NCI-H510A treated with DMSO at 0.1 percent for 48 hours (cell line): ENCODE measurements at regions not wholly inside any gene's neighbourhood (a gene's known extent, or its start where the extent isn't known, plus 50 kb on each side); places are given as distances from the start of the nearest gene placed in this dataset.

Source experiments
- DNase-seq: peaks from one replicate; lab custom pipeline; 2025; lab: John Stamatoyannopoulos, UW

- no peak for DNase-seq
Measured at GRCh38 chr9:19732441-19732951, 56.3 kb downstream of the SLC24A2 start.

GRCh38 chr9:19728101-19728500 lies 60.7 kb downstream of the SLC24A2 start:
- no peak for DNase-seq

DNA sequence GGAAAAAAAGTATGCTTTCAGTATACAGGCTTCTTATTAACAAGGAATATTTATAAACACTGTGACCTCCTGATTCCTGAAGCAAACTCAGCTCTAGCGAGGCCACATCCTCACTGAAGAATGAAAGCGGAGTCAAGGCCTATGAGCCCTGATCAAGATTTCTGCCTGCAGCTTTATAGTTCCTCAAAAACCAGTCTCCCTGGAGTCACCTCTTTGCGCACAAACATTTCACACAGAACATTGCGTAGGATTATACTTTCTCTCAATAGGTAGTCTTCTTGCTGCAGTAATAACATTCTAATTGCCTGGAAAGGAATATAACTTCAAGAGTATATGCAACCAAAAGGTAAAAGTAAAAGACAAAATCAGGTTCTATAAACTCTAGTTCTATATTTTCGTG lies 62.9 kb downstream of the SLC24A2 start:
- DNase-seq, result no peak

- DNase-seq, result no peak
Measured at GRCh38 chr9:19720377-19720776, 68.5 kb downstream of the SLC24A2 start.

DNA sequence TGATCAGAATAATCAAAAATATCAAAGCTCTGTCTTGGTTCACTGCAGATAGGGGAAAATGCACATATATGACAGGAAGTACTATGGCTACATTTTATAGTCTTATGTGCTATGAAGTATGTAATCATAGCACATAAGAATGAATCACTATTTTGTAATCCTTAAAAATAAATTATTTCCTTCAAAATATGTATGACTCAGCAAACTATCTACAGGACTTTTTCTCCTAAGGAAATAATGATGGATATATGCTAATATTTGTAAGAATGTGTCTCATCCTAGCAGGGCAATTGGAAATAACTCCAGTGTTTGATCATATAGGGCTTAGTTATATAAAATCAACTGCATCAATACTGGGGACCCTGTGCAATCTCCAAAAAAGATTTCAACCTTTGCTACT lies 85.1 kb downstream of the SLC24A2 start:
- no peak for DNase-seq

- no peak for DNase-seq
Measured at GRCh38 chr9:19701991-19702390, 86.8 kb downstream of the SLC24A2 start.

DNA sequence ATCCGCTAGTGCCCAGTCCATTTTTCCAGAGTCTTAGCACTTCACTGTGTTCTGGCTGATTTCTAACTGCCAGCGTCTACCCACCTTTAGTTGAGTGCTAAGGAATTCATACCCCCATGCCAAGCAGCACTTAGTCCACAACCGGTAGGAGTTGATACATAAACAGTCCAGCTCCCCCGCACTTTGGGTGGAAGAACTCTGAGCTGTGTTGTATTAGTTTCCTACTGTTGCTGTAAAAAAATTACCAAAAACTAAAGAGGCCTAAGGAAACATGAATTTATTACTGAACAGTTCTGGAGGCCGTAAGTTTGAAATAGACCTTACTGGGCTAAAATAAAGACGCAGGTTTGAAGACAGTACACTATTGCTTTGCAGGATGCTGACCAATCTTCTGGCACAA lies 87.6 kb downstream of the SLC24A2 start:
- no peak for DNase-seq

DNA sequence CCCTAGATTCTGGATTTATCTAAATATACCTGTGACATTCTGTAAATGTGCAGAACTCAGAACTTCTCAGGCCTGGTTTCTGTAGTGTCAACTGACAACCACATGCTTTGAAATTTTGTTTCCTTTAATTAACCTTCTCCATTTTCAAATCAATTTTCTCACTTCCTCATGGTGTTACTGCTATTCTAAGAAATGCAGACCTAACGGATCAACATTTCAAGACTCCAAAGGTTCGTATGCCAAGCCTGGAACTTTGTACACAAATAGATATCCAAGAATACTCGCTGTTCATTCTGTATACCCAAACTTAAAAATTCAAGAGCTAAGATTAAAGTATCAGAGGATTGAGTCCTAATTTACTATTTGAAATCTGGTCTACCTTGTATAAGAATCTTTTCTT lies 88.1 kb downstream of the SLC24A2 start:
- DNase-seq, result no peak

DNA sequence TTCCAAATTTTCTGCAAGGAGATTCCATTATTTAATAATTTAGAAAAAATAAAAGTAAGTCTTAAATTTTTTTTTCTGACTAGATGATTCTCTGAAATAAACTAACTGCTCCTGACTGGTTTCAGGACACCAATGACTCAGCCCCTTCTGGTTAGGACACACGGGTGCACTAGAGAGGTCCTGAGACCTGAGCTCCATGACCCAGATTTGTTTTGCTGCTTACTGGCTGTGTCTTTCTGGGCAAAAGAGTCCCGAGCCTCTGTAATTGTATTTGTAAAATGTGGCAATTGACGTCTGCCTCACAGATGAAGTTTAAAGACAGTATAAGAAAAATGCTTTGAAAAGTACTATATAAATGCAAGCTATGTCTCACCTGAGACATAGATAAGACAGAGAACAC lies 89.1 kb downstream of the SLC24A2 start:
- DNase-seq, result no peak

- no peak for DNase-seq
Measured at GRCh38 chr9:19698960-19699359, 89.9 kb downstream of the SLC24A2 start.

GRCh38 chr9:19694601-19695000 lies 94.2 kb downstream of the SLC24A2 start:
- no peak for DNase-seq

GRCh38 chr9:19690128-19690527 lies 98.7 kb downstream of the SLC24A2 start:
- DNase-seq, result no peak

- no peak for DNase-seq
Measured at GRCh38 chr9:19689328-19690101, 99.3 kb downstream of the SLC24A2 start.

DNA sequence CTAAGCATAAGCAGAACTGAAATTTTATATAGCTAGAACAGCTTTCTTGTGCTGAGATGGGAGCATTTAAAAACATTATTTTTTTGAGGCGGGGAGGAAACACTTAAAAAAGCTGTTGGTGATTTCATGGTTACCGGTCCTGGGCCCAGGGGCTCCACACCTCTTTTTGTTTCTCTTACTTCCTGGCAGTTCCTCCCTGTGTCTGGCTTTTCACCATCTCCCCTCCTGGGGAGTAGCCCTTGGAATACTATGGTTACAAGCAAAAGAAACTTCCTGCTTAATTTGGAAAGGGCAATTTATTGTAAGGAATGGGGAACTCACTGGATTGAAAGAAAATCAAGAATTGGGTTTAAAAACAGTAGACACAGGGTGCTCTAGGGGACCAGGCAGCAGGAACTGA lies 105.1 kb downstream of the SLC24A2 start:
- DNase-seq, result no peak

DNA sequence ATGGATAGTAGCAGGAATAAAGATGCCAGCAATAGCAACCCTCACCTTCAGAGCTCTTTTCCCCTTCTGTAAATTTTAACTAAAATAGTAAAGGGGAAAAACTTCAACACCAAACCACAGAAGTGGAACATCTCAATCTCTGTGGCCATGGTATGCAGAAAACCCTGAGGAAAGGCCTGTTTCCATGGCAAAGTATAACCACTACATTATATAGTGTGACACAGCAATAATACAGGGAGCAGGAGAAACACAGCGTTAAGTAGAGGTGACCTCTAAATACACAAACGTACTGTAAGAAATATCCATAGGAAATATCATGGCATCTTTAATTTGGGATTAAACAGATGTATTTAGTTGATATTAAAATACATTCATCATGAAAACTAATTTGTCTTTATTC lies 106.4 kb downstream of the SLC24A2 start:
- no peak for DNase-seq

GRCh38 chr9:19681846-19682245 lies 107.0 kb downstream of the SLC24A2 start:
- DNase-seq, result no peak

DNA sequence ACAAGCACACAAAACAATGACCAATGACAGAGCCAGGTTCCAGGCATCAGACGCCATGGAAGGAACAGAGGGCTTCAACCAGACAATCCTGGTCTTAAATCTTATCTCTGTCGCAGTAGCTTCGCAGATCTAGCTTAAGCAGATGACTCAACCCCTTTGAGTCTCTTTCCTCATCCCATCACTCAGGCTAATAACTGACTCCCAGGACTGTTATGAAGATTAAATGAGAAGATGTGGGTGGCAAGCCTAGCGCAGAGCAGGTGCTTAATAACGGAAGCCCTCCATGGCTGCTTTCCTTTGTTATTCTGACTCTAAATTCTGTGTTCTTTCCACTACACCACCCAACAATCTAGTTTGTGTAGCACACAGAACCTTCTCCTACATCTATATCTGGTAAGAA lies 110.9 kb downstream of the SLC24A2 start:
- DNase-seq, result no peak

GRCh38 chr9:19675492-19675891 lies 113.3 kb downstream of the SLC24A2 start:
- DNase-seq, result no peak

DNA sequence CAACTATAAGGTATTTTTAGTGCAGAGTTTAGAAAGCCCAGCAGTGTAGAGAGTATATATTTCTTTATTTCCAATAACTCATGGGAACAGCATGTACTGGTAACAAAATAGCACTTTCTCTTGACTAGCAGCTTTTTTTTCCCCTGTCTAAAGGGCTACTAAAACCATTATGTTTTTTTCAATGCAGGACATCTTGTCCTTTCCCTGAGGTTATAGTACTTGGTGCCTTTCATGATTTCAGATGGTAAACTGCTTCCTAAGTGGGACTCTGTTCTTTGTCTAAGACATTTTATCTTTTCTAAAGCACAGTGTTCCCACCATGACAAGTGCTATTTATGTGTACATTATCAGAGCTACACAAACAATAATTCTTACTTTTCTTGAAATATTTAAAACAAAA lies 122.3 kb downstream of the SLC24A2 start:
- DNase-seq, result no peak

- no peak for DNase-seq
Measured at GRCh38 chr9:19665146-19665863, 123.5 kb downstream of the SLC24A2 start.

DNA sequence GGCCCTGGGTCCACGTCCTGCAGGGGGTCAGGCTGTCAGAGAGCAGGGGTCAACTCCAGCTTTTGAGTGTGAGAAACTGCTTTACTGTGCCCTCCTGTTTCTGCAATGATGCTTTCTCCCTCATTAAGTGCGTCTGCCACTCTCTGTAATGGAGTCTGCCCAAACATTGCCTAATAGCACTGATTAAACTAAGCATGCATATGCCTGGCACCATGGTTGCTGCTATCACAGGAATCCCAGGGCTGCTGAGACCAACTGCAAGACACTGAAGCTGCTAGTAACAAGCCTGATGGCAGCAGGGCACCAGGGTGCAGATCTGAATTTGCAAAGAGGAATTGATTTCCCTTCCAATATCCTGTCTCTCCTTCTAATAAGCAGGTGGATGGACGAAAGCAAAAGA lies 125.3 kb downstream of the SLC24A2 start:
- no peak for DNase-seq

GRCh38 chr9:19662213-19662612 lies 126.6 kb downstream of the SLC24A2 start:
- no peak for DNase-seq

- DNase-seq, result peak; percentile 28
Measured at GRCh38 chr9:19660019-19660418, 128.8 kb downstream of the SLC24A2 start.
